HCT116 (cell line): ENCODE measurements at regions not wholly inside any gene's neighbourhood (a gene's known extent, or its start where the extent isn't known, plus 50 kb on each side); places are given as distances from the start of the nearest gene placed in this dataset.
"Not testable (repeated sequence)": the region's sequence is repeated elsewhere in the genome, so short reads cannot be mapped to it uniquely, and the experiment has no call there.

Experiments
- ATAC-seq: fragments of 200-7000 bp; cut with Tn5 transposase; 2 replicates; pipeline ENCODE4 v1.9.1; 2020; ENCODE audit warnings: mild to moderate bottlenecking, moderate library complexity
- BruUV-seq: library from RNA; stranded (reverse); fragments of 400-500 nt; replicated peaks from 2 replicates; lab custom pipeline; 2021; lab: Mats Ljungman, UMichigan
- CTCF ChIA-PET: fragments of 300-600 bp; sonication (Branson Sonifier 250); formaldehyde crosslinking; loops from one replicate; lab custom pipeline; 2021; ENCODE audit warnings: antibody characterized with exemption; lab: Charles Lee
- POLR2A ChIA-PET: fragments of 300-600, 350-600 bp; sonication (Branson Sonifier 250); formaldehyde crosslinking; loops from one replicate; lab custom pipeline; 2021; ENCODE audit warnings: antibody characterized with exemption; lab: Charles Lee
- RAD21 ChIA-PET, 2 experiments: fragments of 300-600 bp; sonication (Branson Sonifier 250); formaldehyde crosslinking; loops; one replicate each; lab custom pipeline; 2023; ENCODE audit warnings: low total read pairs in 2 of 2; ENCODE audit not compliant: uncharacterized antibody in 2 of 2, unreplicated experiment in 2 of 2, low non-redundant PET in 1 of 2; lab: Charles Lee
- DNase-seq: peaks from one replicate; pipeline ENCODE4 v3.0.0-alpha.2; 2010; ENCODE audit warnings: low read depth, low spot score
- H2AFZ ChIP-seq: fragments of 200-600 bp; shearing (Covaris generic), sonication (generic); 2 replicates; pipeline ENCODE4 v1.6.1; 2017; ENCODE audit warnings: low read depth, mixed run types, mixed read lengths, antibody characterized with exemption, low read length; ENCODE audit not compliant: poor library complexity, severe bottlenecking
- H3K27ac ChIP-seq: 2 replicates; pipeline ENCODE4 v1.5.1; 2012; ENCODE audit warnings: low read depth, low read length
- H3K27me3 ChIP-seq: fragments of 200-600 bp; sonication (generic); 2 replicates; pipeline ENCODE4 v1.6.1; 2016; ENCODE audit warnings: mixed run types, low read length, mixed read lengths; ENCODE audit not compliant: insufficient read depth
- H3K36me3 ChIP-seq, 2 experiments: fragments of 200-500 bp in 1 of 2; fragments of 200-600 bp in 1 of 2; sonication (Bioruptor generic) in 1 of 2; sonication (generic) in 1 of 2; 2 replicates each; pipeline versions ENCODE4 v1.5.1 to v1.6.1; 2014 to 2016; ENCODE audit warnings: low read length in 2 of 2, inconsistent platforms in 1 of 2, mixed read lengths in 1 of 2, mixed run types in 1 of 2; ENCODE audit not compliant: insufficient read depth in 2 of 2, control insufficient read depth in 1 of 2
- H3K4me1 ChIP-seq, 2 experiments: fragments of 200-600 bp in 1 of 2; sonication (generic) in 1 of 2; 2 replicates each; pipeline versions ENCODE4 v1.5.1 to v1.6.1; 2012 to 2017; ENCODE audit warnings: low read length in 2 of 2, inconsistent platforms in 1 of 2, mild to moderate bottlenecking in 1 of 2, mixed read lengths in 1 of 2, mixed run types in 1 of 2, moderate library complexity in 1 of 2; ENCODE audit not compliant: insufficient read depth in 2 of 2, control insufficient read depth in 1 of 2
- H3K4me2 ChIP-seq: fragments of 200-600 bp; sonication (generic); 2 replicates; pipeline ENCODE4 v1.6.1; 2017; ENCODE audit warnings: mixed run types, low read length, mixed read lengths
- H3K4me3 ChIP-seq, 2 experiments: fragments of 200-600 bp in 1 of 2; sonication (generic) in 1 of 2; replicated peaks in 1 of 2; 2 replicates each; pipeline ENCODE4 v1.5.1; 2011 to 2016; ENCODE audit warnings: low read length in 2 of 2, control low read depth in 1 of 2, low read depth in 1 of 2, mild to moderate bottlenecking in 1 of 2, mixed read lengths in 1 of 2, mixed run types in 1 of 2
- H3K79me2 ChIP-seq: fragments of 200-600 bp; sonication (generic); 2 replicates; pipeline ENCODE4 v1.6.1; 2017; ENCODE audit warnings: mild to moderate bottlenecking, mixed run types, low read length, moderate library complexity, mixed read lengths; ENCODE audit not compliant: insufficient read depth
- H3K9ac ChIP-seq: fragments of 200-600 bp; sonication (generic); 2 replicates; pipeline ENCODE4 v1.6.1; 2016; ENCODE audit warnings: low read length, mixed read lengths
- H3K9me2 ChIP-seq: fragments of 200-600 bp; sonication (generic), shearing (Covaris generic); 2 replicates; pipeline ENCODE4 v1.6.1; 2017; ENCODE audit warnings: mixed run types, mild to moderate bottlenecking, moderate library complexity; ENCODE audit not compliant: insufficient read depth
- H3K9me3 ChIP-seq, 2 experiments: fragments of 200-500 bp in 1 of 2; fragments of 200-600 bp in 1 of 2; sonication (Bioruptor generic) in 1 of 2; sonication (generic) in 1 of 2; 2 replicates each; pipeline ENCODE4 v1.6.1; 2014 to 2017; ENCODE audit warnings: low read length in 2 of 2, mixed read lengths in 2 of 2, inconsistent platforms in 1 of 2, low read depth in 1 of 2, mild to moderate bottlenecking in 1 of 2, mixed run types in 1 of 2, moderate library complexity in 1 of 2; ENCODE audit not compliant: control insufficient read depth in 1 of 2, insufficient read depth in 1 of 2
- H4K20me1 ChIP-seq: fragments of 200-600 bp; sonication (generic), shearing (Covaris generic); 2 replicates; pipeline ENCODE4 v1.6.1; 2017; ENCODE audit warnings: mixed run types, mild to moderate bottlenecking, moderate library complexity; ENCODE audit not compliant: insufficient read depth
- ATF3 ChIP-seq: IDR thresholded peaks from 2 replicates; pipeline ENCODE4 v1.6.1; 2012
- CBX3 ChIP-seq: IDR thresholded peaks from 2 replicates; pipeline ENCODE4 v1.6.1; 2012; ENCODE audit warnings: low read depth
- EZH2 ChIP-seq: fragments of 200-600 bp; sonication (generic); IDR thresholded peaks from 2 replicates; pipeline ENCODE4 v1.6.1; 2017; ENCODE audit warnings: antibody characterized with exemption, mixed run types
- POLR2AphosphoS5 ChIP-seq: IDR thresholded peaks from 2 replicates; pipeline ENCODE4 v1.6.1; 2011; ENCODE audit warnings: mild to moderate bottlenecking, low read depth, low read length, moderate library complexity
- ZFX ChIP-seq: fragments of 450-650 bp; IDR thresholded peaks from 2 replicates; pipeline ENCODE4 v1.6.1; 2017
- intact Hi-C: fragments of 100-400 bp; cut with micrococcal nuclease; formaldehyde crosslinking; loops from 2 replicates; pipeline ENCODE4 v1.10.0; 2022

DNA sequence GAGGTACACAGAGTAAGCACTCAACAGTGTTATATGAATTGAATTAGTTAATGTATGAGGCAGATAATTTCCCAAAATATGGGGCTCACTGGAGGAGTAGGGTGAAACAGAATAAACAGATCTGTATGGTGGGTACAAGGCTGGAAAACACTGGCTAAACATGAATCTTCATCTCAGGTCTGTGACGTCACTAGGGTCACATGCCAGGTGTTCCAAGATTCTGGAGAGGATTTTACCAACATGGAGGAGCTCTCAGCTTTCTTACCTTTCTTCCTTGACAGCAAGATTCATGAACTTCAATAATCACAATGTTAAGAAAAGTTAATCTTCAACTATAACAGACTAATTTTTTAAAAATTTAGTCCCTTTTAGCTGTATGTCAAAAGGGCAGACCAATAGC lies 385.3 kb upstream of the EYS start:
- CTCF ChIA-PET, RAD21 ChIA-PET: not testable (repeated sequence)

DNA sequence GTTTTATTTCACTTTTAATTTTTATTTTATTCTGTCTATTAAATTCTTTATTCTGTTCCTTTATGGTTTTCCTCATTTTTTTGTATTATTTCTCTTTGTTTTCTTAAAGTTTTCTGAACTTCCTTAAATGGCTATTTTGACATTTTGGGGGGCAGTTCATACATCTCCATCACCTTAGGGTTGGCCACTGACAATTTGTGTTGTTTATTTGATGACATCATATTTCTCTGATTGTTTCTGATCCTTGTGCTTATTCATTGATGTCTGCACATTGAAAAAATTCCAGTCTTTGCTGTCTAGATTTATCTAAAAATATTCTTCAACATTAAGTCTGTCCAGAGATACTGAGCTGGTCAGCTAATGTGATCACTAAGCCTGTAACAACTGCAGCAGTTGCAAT lies 379.5 kb upstream of the EYS start:
- ATAC-seq (no peak), DNase-seq (no peak)
- TF ChIP-seq POLR2AphosphoS5 (no peak), CBX3 (no peak), EZH2 (no peak), ZFX (no peak), ATF3 (no peak)
- Histone ChIP-seq H3K4me3 (no peak overlapping the region), H3K27ac (no peak overlapping the region), H3K4me1 (no peaks in the 10 kb centered on the region), H3K9me3 (peaks cover 17 to 27% of the 10 kb centered on the region in 2 experiments; a peak in 2 of 4 replicates), H3K9me2 (no peaks in the 10 kb centered on the region), H4K20me1 (no peaks in the 10 kb centered on the region), H2AFZ (no peak overlapping the region), H3K9ac (no peak overlapping the region), H3K79me2 (no peaks in the 10 kb centered on the region), H3K36me3 (no peaks in the 10 kb centered on the region), H3K4me2 (no peak overlapping the region), H3K27me3 (no peaks in the 10 kb centered on the region)
- ChIA-PET POLR2A (no interaction called here), RAD21 (no interaction called here), CTCF (no interaction called here)
- intact Hi-C loops = no loop called here
- BruUV-seq = no TSS peak

More for the DNA sequence above, 385.3 kb upstream of the EYS start:
- H2AFZ ChIP-seq, H3K27me3 ChIP-seq, BruUV-seq, H3K9me3 ChIP-seq, H3K27ac ChIP-seq, H3K9ac ChIP-seq, intact Hi-C loops, POLR2A ChIA-PET, H3K4me1 ChIP-seq, H4K20me1 ChIP-seq, H3K4me3 ChIP-seq, ATAC-seq, H3K4me2 ChIP-seq, H3K36me3 ChIP-seq, H3K9me2 ChIP-seq, H3K79me2 ChIP-seq, DNase-seq: not testable (repeated sequence)
